ENCODE measurements at regions not wholly inside any gene's neighbourhood (a gene's known extent, or its start where the extent isn't known, plus 50 kb on each side); places are given as distances from the start of the nearest gene placed in this dataset.
A peak's percentile ranks its signal among the peaks of the same experiment; 100 is the strongest.
"Not testable (repeated sequence)": the region's sequence is repeated elsewhere in the genome, so short reads cannot be mapped to it uniquely, and the experiment has no call there.

- no peak for DNase-seq
Measured at GRCh38 chr10:25869609-25870008, 64.4 kb upstream of the MYO3A start.

DNA sequence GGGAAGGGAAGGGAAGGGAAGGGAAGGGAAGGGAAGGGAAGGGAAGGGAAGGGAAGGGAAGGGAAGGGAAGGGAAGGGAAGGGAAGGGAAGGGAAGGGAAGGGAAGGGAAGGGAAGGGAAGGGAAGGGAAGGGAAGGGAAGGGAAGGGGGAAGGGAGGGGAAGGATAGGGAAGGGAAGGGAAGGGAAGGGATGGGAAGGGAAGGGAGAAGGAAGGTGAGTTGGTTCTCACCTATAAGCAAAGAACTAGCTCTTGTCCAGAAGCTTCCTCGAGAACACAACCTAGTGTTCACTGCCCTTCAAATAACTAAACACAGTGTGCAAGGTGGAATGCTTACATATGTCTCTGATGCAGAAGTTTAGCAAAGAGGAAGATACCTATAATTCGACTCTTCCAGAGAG, 59.6 kb upstream of the MYO3A start:
- not testable (repeated sequence) for DNase-seq

DNA sequence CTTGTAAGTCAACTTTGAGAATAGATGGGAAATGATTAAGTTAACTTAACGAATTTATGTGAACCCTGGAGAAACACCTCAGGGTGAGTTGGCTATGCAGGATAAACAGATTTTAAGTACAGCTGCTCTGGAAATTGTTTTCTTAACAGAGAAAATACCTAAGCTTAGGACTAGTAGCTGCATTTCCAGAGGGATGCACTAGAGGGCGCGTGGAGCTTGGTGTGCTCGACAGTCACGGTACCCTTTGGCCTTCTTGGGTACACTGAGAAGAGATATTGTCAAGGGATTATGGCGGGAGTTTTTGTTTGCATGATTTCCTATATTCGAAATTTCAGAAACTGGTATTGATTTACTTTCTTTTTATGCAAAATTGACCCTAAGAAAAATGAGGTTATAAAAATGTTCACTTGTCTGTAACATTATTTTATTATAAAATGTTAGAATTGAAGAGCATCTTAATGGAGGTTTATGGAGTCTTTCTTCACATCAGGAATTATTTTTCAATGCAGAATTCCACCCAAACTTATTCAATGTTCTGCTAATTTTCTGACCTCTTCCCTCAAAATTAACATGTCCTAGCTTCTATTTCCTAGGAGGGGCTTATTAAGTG, 58.4 kb upstream of the MYO3A start:
- DNase-seq = peak; percentile 8

- DNase-seq = no peak
Measured at GRCh38 chr10:25877296-25877695, 56.7 kb upstream of the MYO3A start.

Data from GOT3 (cell line).